Kidney (tissue), 13 donors: ENCODE measurements at regions not wholly inside any gene's neighbourhood (a gene's known extent, or its start where the extent isn't known, plus 50 kb on each side); places are given as distances from the start of the nearest gene placed in this dataset.
"Not testable (repeated sequence)": the region's sequence is repeated elsewhere in the genome, so short reads cannot be mapped to it uniquely, and the experiment has no call there.

Experiments used
- DNase-seq, 5 donors: peaks; one replicate each; pipeline ENCODE4 v3.0.0-alpha.2; 2013 to 2020
- FAIRE-seq: peaks from 2 replicates; lab custom pipeline; 2012; peaks lifted over from hg19 to GRCh38; lab: Jason Lieb, UNC
- H3K27ac ChIP-seq, 2 donors: one replicate each; pipeline ENCODE4 v1.7.0; 2013; ENCODE audit warnings: low read depth in 2 of 2, low read length in 2 of 2, inconsistent platforms in 1 of 2
- H3K27me3 ChIP-seq: one replicate; pipeline ENCODE4 v1.7.1; 2013; ENCODE audit warnings: low read length, inconsistent platforms; ENCODE audit not compliant: control insufficient read depth, insufficient read depth
- H3K36me3 ChIP-seq, 3 donors: one replicate each; pipeline versions ENCODE4 v1.7.0 to v1.7.1; 2013; ENCODE audit warnings: low read length in 3 of 3, control low read depth in 1 of 3, inconsistent platforms in 1 of 3; ENCODE audit not compliant: insufficient read depth in 3 of 3, control insufficient read depth in 2 of 3
- H3K4me1 ChIP-seq, 3 donors: one replicate each; pipeline versions ENCODE4 v1.7.0 to v1.7.1; 2013; ENCODE audit warnings: low read length in 3 of 3, inconsistent platforms in 1 of 3, low read depth in 1 of 3; ENCODE audit not compliant: control insufficient read depth in 2 of 3, insufficient read depth in 2 of 3
- H3K4me3 ChIP-seq, 3 donors: one replicate each; pipeline versions ENCODE4 v1.7.0 to v1.8.1; 2013; ENCODE audit warnings: low read length in 3 of 3, control low read depth in 1 of 3, inconsistent platforms in 1 of 3
- H3K9ac ChIP-seq, 3 donors: one replicate each; pipeline versions ENCODE4 v1.7.0 to v1.7.1; 2013; ENCODE audit warnings: low read length in 3 of 3, control low read depth in 1 of 3, inconsistent platforms in 1 of 3
- H3K9me3 ChIP-seq, 3 donors: one replicate each; pipeline versions ENCODE4 v1.7.0 to v1.7.1; 2013; ENCODE audit warnings: low read length in 3 of 3, control low read depth in 1 of 3, inconsistent platforms in 1 of 3; ENCODE audit not compliant: control insufficient read depth in 2 of 3, insufficient read depth in 1 of 3
- intact Hi-C: fragments of 100-400 bp; cut with DNase I; formaldehyde crosslinking; loops from one replicate; pipeline ENCODE4 v1.11.1; 2022
- TF ChIP-seq, protein P1 (sequence below): IDR thresholded peaks from 3 replicates; pipeline ENCODE4 v1.5.1; 2012; ENCODE audit warnings: mild to moderate bottlenecking, moderate library complexity, borderline replicate concordance; ENCODE audit not compliant: insufficient read depth; ENCODE audit errors: extremely low read depth
- donor health status: control.
- donor health status: control.
- donor health status: control.
- donor health status: control.
- donor health status: control.
- donor health status: DM: yes; HTN: yes; CAD: no.
- donor health status: Normal renal cell carcinoma (clear cell type).

DNA sequence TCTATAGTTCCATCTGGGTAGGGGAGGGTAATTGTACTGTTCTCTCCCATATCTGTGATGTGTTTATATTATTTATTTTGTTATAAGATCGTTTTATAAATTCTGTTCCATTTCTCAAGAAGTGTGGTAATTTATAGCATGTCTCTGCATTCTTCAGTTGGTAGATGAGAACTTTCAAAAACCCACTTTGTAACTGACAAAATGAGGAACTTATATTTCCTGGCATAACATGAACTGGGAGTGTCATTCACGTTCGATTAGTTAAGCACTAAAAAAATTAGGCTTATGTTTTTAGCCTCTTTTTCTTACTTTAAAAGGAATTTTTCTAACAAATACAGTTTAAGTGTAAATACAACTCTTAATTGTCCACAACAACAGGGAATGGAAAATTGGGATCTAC is 230.8 kb downstream of the CGGBP1 start:
- FAIRE-seq, result no peak
- intact Hi-C loops, result no loop called here
- TF ChIP-seq, protein P1, sequence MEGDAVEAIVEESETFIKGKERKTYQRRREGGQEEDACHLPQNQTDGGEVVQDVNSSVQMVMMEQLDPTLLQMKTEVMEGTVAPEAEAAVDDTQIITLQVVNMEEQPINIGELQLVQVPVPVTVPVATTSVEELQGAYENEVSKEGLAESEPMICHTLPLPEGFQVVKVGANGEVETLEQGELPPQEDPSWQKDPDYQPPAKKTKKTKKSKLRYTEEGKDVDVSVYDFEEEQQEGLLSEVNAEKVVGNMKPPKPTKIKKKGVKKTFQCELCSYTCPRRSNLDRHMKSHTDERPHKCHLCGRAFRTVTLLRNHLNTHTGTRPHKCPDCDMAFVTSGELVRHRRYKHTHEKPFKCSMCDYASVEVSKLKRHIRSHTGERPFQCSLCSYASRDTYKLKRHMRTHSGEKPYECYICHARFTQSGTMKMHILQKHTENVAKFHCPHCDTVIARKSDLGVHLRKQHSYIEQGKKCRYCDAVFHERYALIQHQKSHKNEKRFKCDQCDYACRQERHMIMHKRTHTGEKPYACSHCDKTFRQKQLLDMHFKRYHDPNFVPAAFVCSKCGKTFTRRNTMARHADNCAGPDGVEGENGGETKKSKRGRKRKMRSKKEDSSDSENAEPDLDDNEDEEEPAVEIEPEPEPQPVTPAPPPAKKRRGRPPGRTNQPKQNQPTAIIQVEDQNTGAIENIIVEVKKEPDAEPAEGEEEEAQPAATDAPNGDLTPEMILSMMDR, result no peak
- no peaks in the 10 kb centered on the region for H3K27me3 ChIP-seq
- no peak overlapping the region for H3K9ac ChIP-seq
- no peaks in the 10 kb centered on the region for H3K9me3 ChIP-seq
- no peak for DNase-seq
- H3K4me1 ChIP-seq, result no peaks in the 10 kb centered on the region
- H3K4me3 ChIP-seq, result no peak overlapping the region
- no peaks in the 10 kb centered on the region for H3K36me3 ChIP-seq
- H3K27ac ChIP-seq, result no peak overlapping the region

DNA sequence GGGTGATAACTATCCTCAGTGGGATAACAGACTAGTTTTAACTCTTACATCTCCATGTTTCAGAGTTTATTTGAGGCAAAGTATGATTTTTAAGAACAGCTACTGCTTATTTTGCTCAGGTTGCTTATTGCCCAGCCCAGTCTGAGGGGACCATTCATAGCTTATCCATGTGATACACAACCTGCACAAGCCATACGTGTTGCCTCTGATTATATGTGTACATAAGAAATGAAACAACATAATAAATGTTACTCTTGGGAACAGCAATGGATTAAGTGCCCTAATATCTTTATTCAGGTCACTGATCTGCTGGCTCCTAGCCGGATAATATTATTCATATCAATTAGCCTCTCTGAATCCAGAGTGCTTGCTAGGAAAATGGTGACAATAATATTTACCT is 236.2 kb downstream of the CGGBP1 start:
- DNase-seq (no peak), FAIRE-seq (no peak)
- H3K27me3 ChIP-seq, result no peaks in the 10 kb centered on the region
- H3K4me3 ChIP-seq, result no peak overlapping the region
- H3K4me1 ChIP-seq, result no peaks in the 10 kb centered on the region
- no peaks in the 10 kb centered on the region for H3K36me3 ChIP-seq
- no peaks in the 10 kb centered on the region for H3K9me3 ChIP-seq
- intact Hi-C loops, result no loop called here
- H3K27ac ChIP-seq, result no peak overlapping the region
- no peak overlapping the region for H3K9ac ChIP-seq
- TF ChIP-seq, protein P1, result no peak

DNA sequence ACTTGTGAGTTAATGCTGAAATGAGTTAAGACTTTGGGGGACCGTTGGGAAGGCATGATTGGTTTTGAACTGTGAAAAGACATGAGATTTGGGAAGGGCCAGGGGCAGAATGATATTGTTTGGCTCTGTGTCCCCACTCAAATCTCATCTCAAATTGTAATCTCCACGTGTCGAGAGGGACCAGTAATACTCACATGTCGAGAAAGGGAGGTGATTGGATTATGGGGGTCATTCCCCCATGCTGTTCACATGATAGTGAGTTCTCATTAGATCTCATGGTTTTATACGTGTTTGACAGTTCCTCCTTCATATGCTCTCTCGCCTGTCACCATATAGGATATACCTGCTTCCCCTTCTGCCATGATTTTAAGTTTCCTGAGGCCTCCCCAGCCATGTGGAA is 245.3 kb downstream of the CGGBP1 start:
- H3K27me3 ChIP-seq, H3K4me1 ChIP-seq, H3K27ac ChIP-seq, H3K9me3 ChIP-seq, H3K4me3 ChIP-seq, FAIRE-seq, H3K9ac ChIP-seq, intact Hi-C loops, H3K36me3 ChIP-seq, DNase-seq: not testable (repeated sequence)

DNA sequence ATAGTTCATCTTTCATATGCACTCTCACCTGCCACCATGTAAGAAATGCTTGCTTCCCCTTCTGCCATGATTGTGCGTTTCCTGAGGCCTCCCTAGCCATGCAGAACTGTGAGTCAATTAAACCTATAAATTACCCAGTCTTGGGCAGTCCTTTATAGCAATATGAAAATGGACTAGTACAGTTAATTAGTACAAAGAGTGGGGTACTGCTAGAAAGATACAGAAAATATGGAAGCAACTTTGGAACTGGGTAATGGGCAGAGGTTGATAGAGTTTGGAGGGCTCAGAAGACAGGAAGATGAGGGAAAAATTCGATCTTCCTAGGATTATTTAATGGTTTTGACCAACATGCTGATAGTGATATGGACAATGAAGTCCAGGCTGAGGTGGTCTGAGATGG is 246.9 kb downstream of the CGGBP1 start:
- no peak overlapping the region for H3K9ac ChIP-seq
- TF ChIP-seq, protein P1, result no peak
- H3K36me3 ChIP-seq, result no peaks in the 10 kb centered on the region
- H3K4me3 ChIP-seq, result no peak overlapping the region
- intact Hi-C loops, result no loop called here
- DNase-seq, result no peak
- no peaks in the 10 kb centered on the region for H3K4me1 ChIP-seq
- no peaks in the 10 kb centered on the region for H3K27me3 ChIP-seq
- no peak overlapping the region for H3K27ac ChIP-seq
- FAIRE-seq, result no peak
- H3K9me3 ChIP-seq, result no peaks in the 10 kb centered on the region
